NCI-H1048 (cell line): ENCODE measurements at regions not wholly inside any gene's neighbourhood (a gene's known extent, or its start where the extent isn't known, plus 50 kb on each side); places are given as distances from the start of the nearest gene placed in this dataset.
"Not testable (repeated sequence)": the region's sequence is repeated elsewhere in the genome, so short reads cannot be mapped to it uniquely, and the experiment has no call there.

Experiments
- DNase-seq: peaks from one replicate; lab custom pipeline; 2025; lab: John Stamatoyannopoulos, UW

- peak; percentile 48 for DNase-seq
These were observed 436.4 kb downstream of the SOX9 start for GRCh38 chr17:72556944-72557826.

- no peak for DNase-seq
These were observed 438.2 kb downstream of the SOX9 start for GRCh38 chr17:72558971-72559476.

DNA sequence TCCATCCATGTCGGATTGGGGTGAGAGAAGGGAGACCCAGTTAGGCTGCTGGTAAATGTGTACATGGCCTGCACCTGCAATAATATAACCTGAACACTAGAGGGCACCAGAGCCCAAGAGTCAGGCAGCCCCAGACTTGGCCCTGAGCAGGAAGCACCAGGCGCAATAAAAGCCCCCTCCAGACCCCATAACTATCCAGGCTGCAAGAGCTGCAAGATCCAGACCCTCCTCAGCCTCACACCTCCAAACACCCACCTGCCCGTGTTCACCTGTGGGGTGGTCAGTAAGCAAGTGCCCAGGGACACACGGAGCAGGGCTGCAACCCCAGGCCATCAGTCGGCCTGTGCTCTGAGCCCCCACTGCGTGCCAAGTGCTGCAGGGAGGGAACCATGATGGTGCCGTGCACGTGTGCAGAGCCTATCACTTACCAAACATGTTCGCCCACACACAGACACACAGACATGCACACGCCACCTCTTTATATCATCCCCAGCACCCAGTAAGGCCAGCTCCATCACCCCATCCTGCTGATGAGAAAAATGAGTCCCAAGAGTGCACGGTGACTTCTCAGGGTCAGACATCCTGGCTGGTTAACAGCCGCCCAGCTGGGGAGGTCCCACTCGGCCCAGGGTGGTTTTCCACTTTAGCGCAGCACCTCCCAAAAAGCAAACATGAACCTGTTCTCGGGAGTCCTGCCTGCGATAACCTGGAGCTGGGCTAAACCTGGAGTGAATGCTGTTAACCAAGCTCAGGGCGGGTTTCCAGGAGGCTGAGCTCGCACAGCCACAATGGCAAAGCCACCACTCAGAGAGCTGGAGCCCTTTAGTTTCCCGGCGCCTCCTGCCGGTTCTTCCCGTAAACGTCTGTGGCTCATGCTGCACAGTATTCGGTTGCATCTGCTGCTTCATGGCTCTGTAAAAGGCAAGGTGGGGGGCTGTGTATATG is 439.8 kb downstream of the SOX9 start:
- no peak for DNase-seq

DNA sequence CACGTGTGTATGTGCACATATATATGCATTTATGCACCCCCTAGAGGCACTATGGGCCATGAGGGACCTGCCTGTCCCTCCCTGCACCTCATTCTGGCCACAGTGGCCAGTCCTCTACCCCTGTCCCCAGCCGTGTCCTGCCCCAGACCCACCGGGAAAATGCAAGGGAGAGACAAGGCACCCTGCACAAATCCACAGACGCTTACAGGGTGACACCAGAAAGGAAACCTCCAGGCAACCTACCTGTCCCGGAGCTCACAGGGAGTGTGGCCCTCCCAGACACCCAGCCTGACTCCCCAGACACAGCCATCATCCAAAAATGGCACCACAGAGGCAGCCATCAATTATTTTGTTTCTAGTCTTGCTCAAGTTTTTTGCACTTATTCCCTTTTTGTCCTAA is 440.4 kb downstream of the SOX9 start:
- no peak for DNase-seq

- DNase-seq = no peak
These were observed 440.9 kb downstream of the SOX9 start for GRCh38 chr17:72561680-72562079.

- DNase-seq = no peak
These were observed 441.9 kb downstream of the SOX9 start for GRCh38 chr17:72562615-72563188.

DNA sequence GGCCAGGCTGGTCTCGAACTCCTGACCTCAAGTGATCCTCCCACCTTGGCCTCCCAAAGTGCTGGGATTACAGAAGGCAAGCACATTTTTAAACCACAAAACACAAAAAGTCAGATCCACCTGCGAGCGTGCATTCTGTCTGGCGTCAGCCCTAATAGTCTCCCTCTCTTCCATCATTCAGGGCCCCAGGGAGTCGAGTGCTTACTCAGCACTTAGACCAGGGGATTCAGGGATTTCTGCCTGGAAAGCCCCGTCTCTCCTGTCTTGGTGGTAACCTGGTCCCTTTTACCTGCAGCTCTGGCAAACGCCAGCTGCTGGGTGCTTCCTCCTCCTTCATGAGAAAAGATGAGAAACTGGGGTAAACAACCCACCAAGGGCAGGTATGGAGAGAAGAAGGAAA is 443.1 kb downstream of the SOX9 start:
- no peak for DNase-seq

DNA sequence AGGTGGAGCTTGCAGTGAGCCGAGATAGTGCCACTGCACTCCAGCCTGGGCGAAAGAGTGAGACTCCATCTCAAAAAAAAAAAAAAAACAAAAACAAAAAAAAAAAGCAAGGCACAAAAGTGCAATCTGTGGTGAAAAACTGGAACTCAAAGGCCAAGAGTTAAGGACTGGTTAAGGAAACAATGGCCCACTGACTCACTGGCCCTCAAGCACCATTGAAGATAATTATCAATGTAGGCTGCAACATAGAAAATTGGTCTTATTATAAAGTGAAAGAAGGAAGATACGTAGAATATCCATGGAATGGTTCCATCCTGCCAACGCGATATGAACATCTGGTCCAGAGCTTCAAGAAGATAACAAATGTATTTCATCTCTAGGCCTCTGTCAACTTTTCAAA is 444.2 kb downstream of the SOX9 start:
- DNase-seq = no peak

DNA sequence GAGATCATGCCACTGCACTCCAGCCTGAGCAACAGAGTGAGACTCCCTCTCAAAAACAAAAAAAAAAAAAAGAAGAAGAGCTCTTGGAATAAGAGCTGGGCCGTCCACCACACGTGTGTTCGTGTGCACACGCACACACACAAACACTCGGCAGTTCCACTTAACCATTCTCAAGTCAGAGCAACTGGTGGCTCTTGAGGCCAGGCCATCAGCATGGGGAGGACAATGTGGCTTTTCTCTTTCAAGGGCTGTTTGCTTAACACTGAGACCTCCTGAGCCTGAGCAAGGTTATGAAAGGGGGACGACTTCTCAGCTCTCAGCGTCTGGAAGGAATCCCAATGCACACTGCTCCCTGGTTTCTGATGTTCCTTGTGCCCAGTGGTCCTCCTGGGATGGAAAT is 444.9 kb downstream of the SOX9 start:
- DNase-seq = no peak

DNA sequence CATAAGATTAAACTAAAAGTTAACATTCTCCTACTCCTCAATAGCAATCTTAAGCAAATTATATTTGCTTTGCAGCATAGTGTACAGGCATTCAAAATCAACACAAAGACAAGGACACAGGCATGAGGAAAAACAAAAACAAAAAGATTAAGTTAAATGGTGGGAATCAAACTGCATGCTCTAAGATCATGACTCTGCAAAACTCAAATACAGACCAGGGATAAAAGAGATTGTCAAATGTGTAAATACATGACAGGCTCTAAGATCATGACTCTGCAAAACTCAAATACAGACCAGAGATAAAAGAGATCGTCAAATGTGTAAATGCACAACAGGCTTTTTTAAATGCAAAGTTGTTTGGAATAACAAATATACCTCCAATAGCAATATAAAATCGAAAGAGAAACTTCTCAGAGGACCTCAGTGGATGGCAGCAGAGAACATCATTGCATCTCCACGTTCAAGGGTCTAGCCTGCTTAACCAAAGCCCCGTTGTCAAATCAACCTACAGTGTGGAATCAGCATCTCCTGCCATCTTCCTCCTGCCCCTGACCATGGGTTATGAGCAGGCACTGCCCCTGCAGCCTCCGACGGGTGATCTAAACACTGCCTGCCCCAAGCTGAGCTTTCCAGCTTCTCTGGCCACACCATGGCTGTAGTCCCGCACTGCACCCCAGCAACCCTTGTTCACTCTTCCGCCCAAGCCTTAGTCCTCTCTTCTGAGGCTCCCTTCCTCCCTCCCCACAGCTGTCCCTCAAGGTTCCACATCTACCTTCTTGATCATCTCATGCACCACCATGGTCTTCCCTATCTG is 446.1 kb downstream of the SOX9 start:
- no peak for DNase-seq

DNA sequence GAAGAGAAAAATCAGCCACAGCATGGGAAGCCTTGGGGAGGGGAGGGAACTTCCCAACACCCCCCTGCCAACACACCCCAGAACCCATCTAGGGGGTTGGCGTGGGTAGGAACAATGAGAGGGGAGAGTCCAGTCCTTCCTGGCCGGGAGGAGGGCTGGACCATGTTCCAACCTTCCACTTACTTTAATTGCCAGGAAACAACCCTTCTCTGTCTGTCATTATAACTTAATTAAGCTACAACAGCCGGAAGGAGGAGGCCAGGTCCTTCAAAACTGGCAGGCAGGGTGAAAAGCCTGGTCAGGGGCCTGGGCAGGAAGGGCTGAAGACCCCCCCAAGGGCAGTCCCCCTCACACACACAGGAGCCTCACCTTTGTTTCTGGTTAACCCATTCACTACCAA is 447.0 kb downstream of the SOX9 start:
- DNase-seq = no peak

- no peak for DNase-seq
These were observed 448.5 kb downstream of the SOX9 start for GRCh38 chr17:72569148-72569946.

DNA sequence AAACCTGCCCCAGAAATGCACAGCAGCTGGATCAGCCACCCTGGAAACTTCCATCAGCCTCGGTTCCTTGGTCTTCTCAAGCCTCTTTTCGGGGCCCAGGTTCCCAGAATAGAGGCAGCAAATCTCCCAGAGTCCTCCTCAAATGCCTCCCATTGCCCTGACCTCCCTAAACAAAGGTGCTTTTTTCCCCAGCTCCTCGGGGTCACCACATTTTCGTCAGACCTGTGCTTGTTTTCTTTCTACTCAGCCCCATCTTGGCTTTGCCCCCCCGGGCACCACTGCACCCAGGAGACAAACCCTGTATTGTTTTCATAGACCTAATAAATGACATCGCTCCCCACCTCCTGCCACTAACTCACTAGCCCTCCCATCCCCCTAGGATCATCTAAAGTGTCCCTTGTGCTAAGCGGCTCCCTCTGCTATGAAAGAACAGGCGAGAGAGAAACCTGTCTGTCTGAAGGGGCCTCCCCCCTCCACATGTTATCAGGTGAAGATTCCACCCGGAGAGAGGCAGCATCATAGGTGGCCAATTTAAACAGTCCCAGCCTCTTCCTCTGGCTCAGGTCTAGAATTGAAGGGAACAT is 451.1 kb downstream of the SOX9 start:
- DNase-seq = no peak

DNA sequence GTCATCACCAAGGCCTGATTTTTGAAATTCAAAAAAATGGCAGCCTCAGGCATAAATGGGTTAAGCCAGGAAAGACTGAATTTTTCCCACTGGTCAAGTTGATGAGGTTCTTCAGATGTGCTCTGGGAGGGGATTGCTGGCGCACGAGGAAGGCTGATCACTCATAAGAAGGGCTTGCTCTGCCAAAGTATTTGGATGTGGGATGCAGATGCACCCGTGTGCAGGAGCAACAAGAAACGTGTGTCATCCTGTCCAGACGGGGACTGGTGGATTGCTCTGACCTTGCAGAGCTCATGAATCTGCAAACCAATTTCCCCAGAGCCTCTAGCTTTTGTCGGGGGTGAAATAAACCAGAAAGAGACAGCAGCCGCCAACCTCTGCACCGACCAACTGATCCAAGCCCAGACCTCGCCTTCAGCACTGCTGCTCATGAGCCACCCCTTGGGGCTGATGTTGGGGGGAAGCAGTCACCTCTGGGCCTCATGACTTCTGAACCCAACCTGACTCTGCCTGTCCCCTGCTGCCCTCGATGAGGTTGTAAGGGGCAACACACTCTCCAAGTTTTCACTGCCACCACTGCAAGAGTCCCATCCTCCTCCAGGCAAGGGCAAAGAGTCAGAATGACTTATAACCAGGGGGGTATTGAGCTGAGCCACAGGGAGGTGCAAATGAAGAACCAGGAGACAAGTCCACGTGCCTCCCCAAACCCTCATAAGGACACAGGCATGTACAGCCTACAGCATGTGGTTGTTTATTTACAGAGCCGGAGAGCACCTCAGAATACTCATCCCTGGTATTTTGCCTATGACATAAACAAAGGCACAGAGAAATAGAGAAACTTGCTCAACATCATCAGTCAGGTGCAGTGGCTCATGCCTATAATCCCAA is 452.0 kb downstream of the SOX9 start:
- DNase-seq = no peak

GRCh38 chr17:72573492-72573801 is 452.6 kb downstream of the SOX9 start:
- not testable (repeated sequence) for DNase-seq

DNA sequence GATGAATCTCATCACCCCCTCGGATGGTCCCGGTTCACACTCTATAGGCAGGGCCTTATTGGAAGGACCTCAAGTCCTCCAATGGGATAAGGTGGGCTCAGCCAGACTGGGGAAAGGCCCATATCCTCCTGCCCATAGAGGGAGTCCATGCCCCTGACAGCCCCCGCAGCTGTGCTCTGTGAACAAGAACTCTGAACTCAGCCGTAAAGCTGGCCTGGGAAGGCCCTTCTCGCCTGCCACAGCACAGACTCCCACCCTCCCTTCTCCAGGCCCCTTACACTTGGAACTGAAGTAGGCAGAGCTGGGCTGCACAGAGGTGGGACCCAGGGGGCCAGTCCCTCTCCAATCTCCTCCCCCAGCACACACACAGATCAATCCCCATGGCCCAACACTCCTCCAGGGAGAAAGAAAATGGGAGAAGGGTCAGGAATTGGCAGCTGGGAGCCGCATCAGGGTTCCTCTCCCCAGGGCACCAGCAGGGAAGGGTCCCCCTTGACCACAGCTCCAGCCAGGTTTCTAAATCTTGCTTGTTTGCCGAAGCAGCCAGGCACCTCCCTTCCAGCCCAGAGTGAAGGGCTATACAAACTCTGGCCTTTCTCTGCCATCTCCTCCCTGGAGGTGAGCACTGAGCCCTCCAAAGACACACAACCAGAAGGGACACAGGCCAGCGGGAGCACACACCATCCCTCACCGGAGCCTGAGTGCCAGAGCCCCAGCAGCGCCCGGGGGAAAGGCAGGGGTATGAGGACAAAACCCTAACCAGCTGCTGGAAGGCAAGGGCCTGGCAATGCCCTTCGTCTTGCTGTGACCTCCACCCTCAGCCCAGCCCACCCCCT is 454.1 kb downstream of the SOX9 start:
- DNase-seq = no peak

DNA sequence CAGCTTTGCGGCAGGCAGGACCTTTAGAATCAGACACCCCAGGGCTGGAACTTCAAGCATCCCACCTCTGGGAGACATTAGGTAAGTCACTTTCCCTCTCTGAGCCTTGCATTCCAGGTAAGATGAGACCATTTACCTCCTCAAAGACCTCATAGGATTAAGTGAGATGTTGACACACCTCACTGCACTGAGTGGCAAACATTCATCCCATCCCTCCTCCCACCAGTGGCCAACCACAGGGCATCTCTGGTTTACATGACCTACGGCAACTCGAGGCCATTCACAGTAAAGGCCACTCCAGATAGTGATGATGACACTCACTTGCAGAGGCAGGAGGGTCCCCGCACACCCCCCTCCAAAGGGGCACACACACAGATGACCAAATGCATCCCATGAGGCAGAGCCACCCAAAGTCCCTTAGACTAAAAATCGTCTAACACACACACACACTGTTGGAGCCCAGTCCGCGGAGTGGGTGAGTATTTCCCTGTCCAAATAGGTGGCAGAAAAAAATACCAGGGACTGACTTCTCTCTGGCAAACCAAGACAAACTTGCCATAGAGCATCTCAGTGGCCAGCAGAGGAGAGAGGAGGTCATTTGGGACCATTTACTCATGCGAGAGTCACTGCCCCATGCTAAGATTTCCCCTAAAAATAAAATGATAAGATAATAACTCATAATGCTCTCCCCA is 454.9 kb downstream of the SOX9 start:
- DNase-seq = no peak

GRCh38 chr17:72576289-72576759 is 455.5 kb downstream of the SOX9 start:
- no peak for DNase-seq
